Midbrain (tissue), 1 donor: ENCODE measurements at regions not wholly inside any gene's neighbourhood (a gene's known extent, or its start where the extent isn't known, plus 50 kb on each side); places are given as distances from the start of the nearest gene placed in this dataset.
A peak's percentile ranks its signal among the peaks of the same experiment; 100 is the strongest.
"Not testable (repeated sequence)": the region's sequence is repeated elsewhere in the genome, so short reads cannot be mapped to it uniquely, and the experiment has no call there.

ENCODE experiments used
- DNase-seq: peaks from one replicate; lab custom pipeline; 2025; lab: John Stamatoyannopoulos, UW

GRCh38 chr9:96064826-96065481 is 189.5 kb downstream of the ERCC6L2 start:
- no peak for DNase-seq

GRCh38 chr9:96062854-96063253 is 187.4 kb downstream of the ERCC6L2 start:
- DNase-seq: no peak

GRCh38 chr9:96062031-96062430 is 186.5 kb downstream of the ERCC6L2 start:
- DNase-seq: no peak

- peak; percentile 58 for DNase-seq
Measured at GRCh38 chr9:96061293-96061987, 185.9 kb downstream of the ERCC6L2 start.

- no peak for DNase-seq
Measured at GRCh38 chr9:96058218-96058617, 182.7 kb downstream of the ERCC6L2 start.

- DNase-seq: no peak
Measured at GRCh38 chr9:96057155-96057554, 181.7 kb downstream of the ERCC6L2 start.

GRCh38 chr9:96056226-96056625 is 180.7 kb downstream of the ERCC6L2 start:
- no peak for DNase-seq

GRCh38 chr9:96054248-96054647 is 178.8 kb downstream of the ERCC6L2 start:
- DNase-seq: not testable (repeated sequence)

- DNase-seq: no peak
Measured at GRCh38 chr9:96052686-96053085, 177.2 kb downstream of the ERCC6L2 start.

GRCh38 chr9:96051423-96051822 is 175.9 kb downstream of the ERCC6L2 start:
- DNase-seq: no peak

- DNase-seq: no peak
Measured at GRCh38 chr9:96050861-96051155, 175.3 kb downstream of the ERCC6L2 start.

GRCh38 chr9:96050048-96050860 is 174.8 kb downstream of the ERCC6L2 start:
- DNase-seq: no peak

- DNase-seq: peak; percentile 91
Measured at GRCh38 chr9:96048956-96049831, 173.7 kb downstream of the ERCC6L2 start.

- peak; percentile 82 for DNase-seq
Measured at GRCh38 chr9:96048104-96048955, 172.8 kb downstream of the ERCC6L2 start.

GRCh38 chr9:96047741-96048103 is 172.2 kb downstream of the ERCC6L2 start:
- DNase-seq: peak; percentile 70

- no peak for DNase-seq
Measured at GRCh38 chr9:96047116-96047639, 171.7 kb downstream of the ERCC6L2 start.

- no peak for DNase-seq
Measured at GRCh38 chr9:96045811-96046210, 170.3 kb downstream of the ERCC6L2 start.

GRCh38 chr9:96044401-96044800 is 168.9 kb downstream of the ERCC6L2 start:
- DNase-seq: no peak

GRCh38 chr9:96040591-96041461 is 165.3 kb downstream of the ERCC6L2 start:
- no peak for DNase-seq

GRCh38 chr9:96038914-96039313 is 163.4 kb downstream of the ERCC6L2 start:
- DNase-seq: no peak
